SU-DHL-6 (cell line): ENCODE measurements at regions not wholly inside any gene's neighbourhood (a gene's known extent, or its start where the extent isn't known, plus 50 kb on each side); places are given as distances from the start of the nearest gene placed in this dataset.

ENCODE experiments used
- EZH2phosphoT487 ChIP-seq: fragments of 200-600 bp; sonication (generic), shearing (Covaris generic); conservative IDR thresholded peaks from 2 replicates; pipeline ENCODE4 v1.6.1; 2018; ENCODE audit warnings: mild to moderate bottlenecking, antibody characterized with exemption, low read length, moderate library complexity, mixed read lengths
- TF ChIP-seq, protein P1 (sequence below): fragments of 200-600 bp; sonication (generic); IDR thresholded peaks from one replicate; pipeline ENCODE4 v1.5.1; 2017; ENCODE audit warnings: antibody characterized with exemption, mild to moderate bottlenecking, low read length, moderate library complexity; ENCODE audit not compliant: insufficient read depth, poor library complexity, severe bottlenecking

GRCh38 chr18:34981487-34981886 is 59.7 kb upstream of the MAPRE2 start:
- TF ChIP-seq, protein P1, sequence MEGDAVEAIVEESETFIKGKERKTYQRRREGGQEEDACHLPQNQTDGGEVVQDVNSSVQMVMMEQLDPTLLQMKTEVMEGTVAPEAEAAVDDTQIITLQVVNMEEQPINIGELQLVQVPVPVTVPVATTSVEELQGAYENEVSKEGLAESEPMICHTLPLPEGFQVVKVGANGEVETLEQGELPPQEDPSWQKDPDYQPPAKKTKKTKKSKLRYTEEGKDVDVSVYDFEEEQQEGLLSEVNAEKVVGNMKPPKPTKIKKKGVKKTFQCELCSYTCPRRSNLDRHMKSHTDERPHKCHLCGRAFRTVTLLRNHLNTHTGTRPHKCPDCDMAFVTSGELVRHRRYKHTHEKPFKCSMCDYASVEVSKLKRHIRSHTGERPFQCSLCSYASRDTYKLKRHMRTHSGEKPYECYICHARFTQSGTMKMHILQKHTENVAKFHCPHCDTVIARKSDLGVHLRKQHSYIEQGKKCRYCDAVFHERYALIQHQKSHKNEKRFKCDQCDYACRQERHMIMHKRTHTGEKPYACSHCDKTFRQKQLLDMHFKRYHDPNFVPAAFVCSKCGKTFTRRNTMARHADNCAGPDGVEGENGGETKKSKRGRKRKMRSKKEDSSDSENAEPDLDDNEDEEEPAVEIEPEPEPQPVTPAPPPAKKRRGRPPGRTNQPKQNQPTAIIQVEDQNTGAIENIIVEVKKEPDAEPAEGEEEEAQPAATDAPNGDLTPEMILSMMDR: no peak
- no peak for TF ChIP-seq EZH2phosphoT487
